HG03457 (cell line): ENCODE measurements at regions not wholly inside any gene's neighbourhood (a gene's known extent, or its start where the extent isn't known, plus 50 kb on each side); places are given as distances from the start of the nearest gene placed in this dataset.

Experiments used
- ATAC-seq: cut with Tn5 transposase; IDR thresholded peaks from one replicate; pipeline ENCODE4 v1.9.1; 2021; ENCODE audit warnings: moderate number of reproducible peaks; ENCODE audit not compliant: unreplicated experiment

DNA sequence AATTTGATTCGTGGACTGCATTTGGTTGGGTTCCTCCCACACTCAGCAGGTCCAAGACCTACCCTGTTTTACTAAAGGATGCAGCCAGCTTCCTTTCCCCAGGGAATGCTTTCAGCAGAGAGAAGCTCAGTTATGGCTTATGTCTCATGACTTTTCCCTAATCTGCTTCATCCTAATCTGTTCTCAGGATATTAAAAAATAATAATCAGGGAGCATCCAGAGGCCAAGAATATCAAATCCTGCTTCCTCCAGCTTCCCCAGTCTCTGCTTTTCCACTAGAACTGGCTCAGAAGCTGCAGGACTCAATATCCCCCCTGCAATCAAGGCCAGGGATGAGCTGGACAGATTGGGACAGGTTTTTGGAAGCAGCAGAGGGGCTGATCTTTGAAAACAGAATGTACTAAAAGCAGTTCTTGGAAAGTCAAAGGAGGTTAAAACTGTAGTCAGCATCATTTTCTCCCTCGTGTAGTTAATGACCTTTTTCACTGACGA is 326.9 kb upstream of the TNP1 start:
- ATAC-seq = no peak

DNA sequence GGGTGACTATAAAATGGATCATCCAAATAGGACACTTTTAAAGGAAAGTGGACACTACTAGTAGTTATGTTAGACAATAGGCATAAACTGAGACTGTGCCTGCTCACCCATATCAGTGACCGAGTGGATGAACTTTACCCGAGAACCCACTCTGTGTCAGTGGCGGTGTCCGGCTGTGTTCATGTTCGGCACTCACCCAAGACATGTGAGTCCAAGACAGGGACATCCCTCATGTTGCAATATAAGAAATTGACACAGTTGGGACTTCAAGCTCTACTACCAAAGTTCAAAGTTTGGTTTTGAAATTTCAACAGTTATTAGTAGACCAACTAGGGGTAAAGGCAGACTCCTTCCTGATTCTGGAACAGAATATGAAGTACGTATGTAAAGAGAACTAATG is 326.3 kb upstream of the TNP1 start:
- no peak for ATAC-seq

DNA sequence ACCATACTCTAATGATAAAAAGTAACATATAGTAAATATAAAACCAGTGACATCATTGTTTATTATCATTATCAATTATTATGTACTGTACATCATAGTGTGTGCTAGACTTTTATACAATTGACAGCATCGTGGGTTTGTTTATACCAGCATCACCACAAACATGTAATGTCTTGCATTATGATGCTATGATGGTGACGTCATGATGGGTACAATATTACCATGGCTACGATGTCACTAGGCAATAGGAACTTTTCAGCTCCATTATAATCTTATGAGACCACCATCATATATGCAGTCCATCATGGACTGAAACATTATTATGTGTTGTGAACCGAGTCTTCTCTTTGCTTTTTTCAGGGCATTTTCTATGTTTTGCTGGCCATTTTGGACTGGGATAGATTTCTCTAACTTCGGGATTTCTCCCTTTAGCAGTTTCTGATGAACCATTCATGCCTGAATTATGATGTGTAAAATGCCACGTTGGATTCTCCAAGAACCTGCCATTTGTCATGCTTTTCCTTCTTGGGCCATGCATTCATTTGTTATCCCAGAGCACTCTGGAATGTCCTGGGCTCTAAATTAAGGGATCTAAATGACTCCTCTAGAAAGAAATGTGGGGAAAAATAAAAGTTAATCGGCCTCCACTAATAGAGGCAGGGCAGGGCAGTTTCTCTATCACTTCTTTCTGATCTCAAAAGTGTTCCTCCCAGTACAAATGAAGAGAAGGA is 325.6 kb upstream of the TNP1 start:
- no peak for ATAC-seq

DNA sequence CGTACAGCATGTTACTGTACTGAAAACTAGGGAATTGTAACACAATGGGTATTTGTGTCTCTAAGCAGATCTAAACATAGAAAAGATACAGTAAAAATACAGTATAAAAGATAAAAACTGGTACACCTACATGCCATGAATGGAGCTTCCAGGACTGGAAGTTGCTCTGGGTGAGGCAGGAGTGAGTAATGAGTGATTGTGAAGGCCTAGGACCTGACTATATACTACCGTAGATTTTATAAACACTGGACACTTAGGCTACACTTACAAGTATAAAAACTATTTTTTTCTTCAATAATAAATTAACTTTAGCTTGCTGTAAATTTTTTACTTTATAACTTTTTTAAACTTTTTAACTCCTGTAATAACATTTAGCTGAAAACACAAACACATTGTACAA is 324.4 kb upstream of the TNP1 start:
- ATAC-seq = no peak

DNA sequence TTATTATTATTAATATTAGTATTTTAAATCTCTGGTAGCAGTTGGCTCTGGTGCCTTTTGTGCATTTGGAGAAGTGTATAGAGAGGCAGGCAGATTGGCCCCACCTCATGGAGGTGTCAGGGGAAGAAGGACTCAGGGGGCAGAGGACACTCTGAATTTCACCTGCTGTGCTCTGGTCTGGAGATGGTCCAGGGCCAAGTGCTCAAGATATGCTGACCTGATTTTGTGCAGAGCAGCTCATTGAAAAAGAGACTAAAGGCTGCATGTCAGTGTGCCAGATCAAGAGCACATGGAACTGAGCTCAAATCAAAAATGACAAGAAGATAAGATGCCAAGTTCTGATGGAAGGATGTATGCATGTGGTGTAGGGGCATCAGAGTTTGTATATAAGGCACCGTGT is 323.6 kb upstream of the TNP1 start:
- no peak for ATAC-seq

DNA sequence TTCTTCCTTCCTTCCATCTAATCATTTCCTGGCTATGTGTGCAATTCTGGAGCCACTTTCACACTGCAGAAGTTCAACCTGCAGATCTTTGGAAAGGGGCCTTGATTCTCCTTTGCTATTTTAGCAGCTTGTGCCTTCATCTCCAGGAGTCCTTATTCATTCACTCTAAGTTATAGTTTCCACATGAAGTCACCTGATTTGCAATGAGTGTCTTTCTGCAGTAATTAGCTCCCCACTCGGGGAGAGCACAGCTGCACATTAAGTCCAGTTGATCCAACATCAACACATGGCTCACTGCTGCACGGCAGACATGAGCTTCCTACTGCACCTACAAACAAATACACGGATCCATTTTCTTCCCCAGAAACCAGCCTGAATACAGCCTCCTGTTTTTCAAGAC is 323.1 kb upstream of the TNP1 start:
- ATAC-seq = no peak

DNA sequence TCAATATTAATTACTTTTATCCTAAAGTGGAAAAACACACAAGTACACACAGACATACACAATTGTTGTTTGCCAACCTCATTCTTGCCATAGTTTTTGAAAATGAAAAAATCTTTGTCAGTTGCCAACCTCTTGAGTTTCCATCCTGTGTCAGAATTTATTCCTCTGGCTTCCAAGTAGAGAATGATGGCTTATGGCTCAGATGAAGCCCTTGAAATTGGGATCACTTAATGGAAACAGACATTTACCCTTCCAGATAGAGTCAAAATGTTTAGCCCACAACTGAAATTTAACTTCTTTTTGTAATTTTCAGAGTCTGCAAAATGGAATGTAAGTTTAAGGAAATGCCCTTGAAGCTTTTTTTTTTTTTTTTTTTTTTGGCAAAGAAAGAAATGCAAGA is 321.6 kb upstream of the TNP1 start:
- ATAC-seq = no peak

DNA sequence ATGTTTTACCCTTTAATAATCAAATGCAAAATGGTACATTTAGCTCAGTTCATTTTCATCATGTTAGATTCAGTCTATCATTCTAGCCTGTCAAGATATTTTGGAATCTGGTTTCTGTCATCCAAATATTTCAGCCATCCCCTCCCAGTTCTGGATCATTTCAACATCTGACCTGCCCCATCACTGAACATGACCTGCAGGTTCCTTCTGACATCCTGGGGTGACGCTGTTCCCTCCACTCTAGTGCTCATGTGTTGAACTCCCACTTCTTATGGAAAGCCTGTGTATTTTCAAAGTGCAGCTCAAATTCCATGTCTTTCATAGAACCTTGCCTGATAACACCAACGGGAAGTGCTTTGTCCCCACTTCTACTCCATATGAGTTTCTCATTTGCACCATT is 320.0 kb upstream of the TNP1 start:
- ATAC-seq = no peak

DNA sequence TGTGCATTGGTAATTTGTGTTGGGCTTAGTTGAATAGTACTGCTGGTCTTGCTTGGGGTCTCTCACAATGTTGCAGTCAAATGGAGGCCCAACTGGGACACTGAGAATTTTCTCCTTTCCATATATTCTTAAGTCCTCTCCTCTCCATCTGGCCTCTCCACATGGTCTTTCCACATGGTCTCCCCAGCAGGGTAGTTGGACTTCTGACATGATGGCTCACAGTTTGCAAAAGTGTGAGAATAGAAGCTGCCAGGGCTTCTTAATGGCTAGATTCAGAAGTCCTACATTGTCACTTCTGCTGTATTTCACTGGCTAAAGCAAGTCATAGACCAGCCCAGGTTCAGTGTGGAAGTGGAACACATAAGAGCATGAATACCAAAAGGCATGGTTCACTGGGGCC is 318.5 kb upstream of the TNP1 start:
- no peak for ATAC-seq

DNA sequence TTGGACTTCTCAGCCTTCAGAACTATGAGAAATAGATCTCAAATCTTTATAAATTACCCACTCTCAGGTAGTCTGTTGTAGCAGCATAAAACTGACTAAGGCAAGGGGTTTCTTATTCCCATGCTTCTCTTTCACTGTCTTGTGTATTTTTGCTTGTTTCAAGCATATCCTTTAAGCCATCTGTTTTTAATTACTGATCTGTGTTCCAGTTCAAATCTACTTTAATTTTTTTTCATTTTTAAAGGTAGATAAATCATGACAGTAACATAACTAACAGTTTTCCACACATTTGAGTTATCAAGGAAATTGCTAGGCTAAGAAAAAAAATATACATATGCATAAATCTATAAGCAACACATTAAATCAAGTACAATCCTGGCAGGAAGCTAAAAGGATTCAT is 317.9 kb upstream of the TNP1 start:
- ATAC-seq = no peak

DNA sequence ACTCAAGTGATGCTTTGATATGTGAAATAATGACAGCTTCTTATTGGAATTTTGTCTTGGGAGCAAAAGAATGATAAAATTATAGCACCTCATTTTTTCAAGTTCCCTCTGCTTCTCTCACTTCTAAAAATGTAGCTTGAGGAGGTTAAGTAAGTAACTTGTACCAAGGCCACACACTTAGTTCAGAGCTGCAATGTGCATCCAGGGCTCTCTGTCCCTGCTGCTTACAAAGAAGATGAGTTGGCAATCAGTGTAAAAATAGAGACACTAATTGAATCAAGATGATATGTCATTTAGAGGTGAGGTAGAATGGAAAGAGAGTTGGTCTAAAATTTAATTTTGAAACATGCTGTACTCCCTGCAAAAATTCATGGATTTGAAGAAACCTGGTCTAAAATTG is 312.0 kb upstream of the TNP1 start:
- ATAC-seq = no peak

DNA sequence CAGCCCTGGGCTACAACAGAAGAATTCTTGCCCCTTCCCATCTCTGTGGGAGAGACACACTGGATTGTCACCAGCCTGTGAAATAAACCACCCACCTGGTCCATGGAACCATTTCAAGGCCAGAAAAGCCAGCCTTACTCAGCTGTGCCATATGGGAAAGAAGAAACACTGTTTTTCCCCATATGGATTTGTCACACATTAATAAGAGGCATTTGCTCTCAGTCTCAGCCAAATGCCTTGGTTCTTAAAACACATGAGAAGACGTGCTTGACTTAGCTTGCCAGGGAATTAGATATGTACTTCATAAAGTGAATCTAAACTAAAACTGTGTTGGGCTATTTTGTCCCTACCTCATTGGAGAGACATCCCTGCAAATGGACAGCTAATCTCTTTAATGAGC is 308.6 kb upstream of the TNP1 start:
- ATAC-seq = no peak

DNA sequence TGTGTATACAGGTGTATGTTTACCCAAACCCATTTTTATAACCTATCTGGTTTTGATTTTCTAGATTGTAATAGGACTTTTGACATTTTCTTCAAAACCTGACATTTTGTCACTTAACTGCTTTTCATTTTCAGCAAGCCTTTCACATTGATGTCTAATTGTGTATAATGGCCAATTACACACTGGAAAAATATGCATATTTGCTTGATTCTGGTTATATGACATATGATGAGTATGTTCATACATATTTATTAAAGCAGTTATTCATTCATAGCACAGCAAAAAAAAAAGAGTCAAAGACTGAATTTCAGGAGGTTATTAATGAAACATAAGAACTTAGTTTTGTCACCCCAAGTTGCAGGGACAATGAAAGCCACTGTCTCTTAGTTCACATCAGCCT is 307.7 kb upstream of the TNP1 start:
- ATAC-seq = no peak

DNA sequence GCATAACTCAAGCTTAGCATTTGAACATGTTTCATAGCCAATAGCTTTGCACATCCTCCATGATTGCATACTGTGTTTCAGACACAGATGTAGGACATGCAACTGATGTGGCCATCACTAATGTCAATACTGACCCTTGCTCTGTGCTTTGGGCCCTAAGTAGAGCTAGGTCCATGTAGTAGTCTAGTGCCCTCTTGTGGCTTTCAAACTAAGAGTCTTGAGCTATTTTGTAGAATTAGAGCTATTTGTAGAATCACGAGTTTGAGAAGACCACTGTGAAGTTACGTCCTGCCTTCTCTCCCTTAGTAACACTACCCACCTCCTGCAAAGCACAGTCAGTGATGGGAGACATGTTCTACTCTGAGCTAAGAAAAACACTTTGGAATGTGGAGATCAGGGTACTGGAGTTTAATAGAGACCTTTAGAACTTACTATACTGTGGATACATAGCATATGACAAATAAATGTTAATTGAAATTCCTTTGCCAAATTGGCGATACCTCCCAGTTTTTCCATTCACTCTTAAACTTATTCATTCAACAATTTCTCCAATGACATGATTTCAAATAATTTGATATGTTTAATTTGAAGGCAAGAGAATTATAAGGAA is 306.5 kb upstream of the TNP1 start:
- no peak for ATAC-seq

DNA sequence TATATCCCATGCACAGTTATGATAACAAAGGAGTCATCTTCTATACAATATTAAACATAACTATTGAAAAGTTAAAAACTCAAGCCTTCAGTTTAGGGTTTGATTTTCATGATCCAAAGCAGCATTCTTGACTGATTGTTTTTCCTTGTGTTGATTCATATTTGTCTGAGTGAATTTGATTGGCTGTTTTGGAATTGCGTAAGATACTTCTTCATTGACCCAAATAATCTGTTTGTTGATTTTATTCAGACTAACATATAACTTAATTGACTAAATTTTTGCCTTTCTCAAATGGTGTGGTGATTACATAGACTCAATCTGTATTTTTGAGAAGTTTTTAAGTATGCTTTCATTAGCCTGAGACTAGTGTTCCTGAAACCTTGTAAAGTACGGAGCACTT is 305.7 kb upstream of the TNP1 start:
- ATAC-seq = no peak

DNA sequence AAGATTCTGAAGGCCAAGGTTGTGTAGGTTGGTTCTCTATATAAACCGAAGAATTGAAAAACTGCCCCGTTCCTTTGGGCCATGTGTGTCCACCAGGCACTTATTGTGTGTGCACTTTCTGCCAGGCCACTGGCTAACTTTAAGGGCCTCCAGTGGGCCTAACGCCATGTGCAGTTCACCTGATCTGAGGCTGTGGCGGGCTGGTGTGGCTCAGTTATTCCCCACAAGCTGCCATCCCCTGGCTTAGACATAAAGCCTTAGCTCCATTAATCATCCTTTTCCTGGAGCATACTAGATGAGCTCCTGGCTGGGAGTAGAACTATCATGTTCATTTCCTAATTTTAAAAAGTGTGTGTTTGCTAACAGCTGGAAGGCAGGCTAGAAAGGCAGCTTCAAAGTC is 304.1 kb upstream of the TNP1 start:
- ATAC-seq = no peak

DNA sequence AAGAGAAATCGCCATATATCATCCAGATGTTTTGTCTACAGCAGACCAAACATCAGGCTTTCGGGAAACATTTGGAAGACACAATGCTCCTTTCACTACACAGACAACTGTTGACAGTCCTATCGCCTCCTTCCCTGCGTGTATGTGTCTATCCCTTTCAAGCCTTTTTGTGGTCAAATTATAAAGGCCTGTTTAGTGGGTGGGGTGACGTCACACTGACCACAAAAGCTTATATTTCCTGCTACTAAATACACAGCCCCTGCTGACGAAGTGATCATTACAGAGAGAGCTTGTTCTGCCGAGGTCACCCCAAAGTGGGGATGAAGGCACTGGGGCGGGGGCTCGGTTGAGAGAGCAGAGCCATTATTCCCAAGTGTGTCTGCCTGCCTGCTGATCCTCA is 302.7 kb upstream of the TNP1 start:
- ATAC-seq = no peak

DNA sequence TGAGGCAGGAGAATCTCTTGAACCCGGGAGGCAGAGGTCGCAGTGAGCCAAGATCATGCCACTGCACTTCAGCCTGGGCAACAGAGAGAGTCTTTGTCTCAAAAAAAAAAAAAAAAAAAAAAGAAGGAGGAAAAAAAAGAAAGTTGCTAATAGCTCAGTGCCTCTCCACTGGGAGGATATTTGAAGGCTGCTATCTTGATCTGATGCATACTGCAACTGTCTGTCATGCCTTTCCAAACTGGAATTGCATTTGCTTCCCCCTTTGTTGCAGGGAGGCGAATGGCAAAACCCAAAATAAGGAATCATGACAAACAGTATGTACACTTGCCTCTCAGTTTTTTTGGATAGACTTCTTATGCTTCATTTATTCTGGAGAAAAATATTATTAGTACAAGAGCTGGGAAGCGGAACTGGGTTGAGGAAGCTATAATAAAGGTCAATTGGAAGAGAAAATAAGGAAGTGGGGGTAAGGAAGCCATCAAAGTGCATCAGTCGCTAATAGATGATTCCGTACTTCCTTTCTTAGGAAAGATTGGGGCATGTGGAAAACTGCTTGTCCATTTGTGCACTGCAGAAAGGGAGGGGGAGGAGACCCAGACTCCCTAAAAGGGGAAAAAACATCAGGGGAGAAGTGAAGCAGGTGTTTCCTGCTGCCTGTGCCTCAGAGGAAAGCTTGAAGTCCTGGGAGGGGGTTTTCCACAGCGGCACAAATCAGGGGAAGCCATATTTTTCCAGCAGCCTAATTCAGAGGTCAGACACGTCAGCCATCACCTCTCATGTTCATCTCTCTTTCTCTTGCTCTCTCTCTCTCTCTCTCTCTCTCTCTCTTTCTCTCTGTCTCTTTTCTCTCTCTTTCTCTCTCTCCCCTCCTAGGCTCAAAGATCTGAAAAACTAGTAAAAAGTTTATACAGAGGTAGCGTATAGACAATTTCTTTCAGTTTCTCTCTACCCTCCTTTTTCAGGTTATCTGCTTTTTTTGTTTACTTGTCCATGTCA is 301.4 kb upstream of the TNP1 start:
- ATAC-seq = no peak

DNA sequence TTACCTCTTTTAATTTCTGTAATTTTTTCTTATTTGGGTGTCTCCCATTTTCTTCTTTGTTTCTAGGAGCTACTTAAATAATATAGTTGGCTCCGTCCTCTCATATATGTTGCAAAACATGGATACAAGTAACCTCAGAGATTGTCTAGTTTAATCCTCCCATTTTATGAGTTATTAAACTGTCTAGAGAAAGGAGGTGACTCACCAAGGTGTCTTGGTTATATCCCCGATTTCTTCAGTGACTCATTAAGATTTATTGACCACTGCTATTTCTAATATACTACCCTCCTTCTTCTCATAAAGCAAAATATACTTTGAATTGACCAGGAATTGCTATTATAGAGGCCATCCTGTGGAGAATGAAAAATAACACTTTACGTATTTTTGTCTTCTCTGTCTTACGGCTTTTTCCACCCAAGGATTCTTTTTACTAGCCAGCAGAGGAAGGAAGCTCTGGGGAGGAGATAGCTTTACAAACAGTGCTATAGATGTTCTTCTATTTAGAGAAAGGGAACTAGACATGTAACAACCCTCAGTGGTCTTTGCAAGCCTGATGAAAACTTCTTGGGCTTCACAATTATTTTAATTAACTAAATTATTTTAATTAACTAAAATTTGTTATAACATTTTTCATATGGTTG is 300.4 kb upstream of the TNP1 start:
- ATAC-seq = no peak

DNA sequence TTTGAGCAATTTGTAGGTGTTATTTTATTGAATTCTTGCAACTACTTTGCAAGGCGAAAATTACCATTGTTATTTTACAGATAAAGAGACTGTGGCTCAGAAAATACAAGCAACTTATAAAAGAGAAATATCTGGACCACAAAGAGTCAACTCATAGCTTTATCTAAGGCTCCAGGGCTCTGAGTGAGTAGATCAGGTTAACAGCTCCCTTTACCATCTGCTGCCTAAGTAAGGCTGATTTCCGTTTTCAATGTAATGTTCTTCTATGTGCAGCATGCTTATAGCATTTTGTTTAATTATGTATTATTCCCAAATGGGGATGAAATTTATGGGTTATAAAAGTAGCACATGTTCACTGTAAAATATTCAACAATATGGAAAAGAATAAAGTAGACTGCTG is 299.1 kb upstream of the TNP1 start:
- no peak for ATAC-seq

DNA sequence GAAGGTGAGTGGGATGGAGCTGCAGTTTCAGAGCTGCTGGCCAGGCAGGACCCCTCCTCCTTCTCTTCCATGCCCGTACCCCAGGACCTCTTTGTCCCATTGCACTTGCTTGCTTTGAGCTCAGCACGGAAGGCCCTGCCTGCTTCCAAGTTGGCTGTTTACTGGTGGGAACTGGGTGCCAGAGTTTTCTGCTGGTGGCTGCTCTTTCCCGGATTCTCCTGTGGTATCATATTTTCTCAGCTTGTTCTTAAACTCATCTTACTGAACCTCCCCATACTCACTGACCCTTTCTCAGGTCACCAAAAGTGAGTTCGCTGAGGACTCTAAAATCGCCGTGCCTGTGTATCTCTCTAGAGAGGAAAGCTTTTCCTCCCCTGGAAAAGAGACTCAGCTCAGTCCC is 297.7 kb upstream of the TNP1 start:
- no peak for ATAC-seq
